GM13976 (cell line): ENCODE measurements at regions not wholly inside any gene's neighbourhood (a gene's known extent, or its start where the extent isn't known, plus 50 kb on each side); places are given as distances from the start of the nearest gene placed in this dataset.

Experiments used
- DNase-seq: peaks from one replicate; pipeline ENCODE4 v3.0.0; 2012; ENCODE audit warnings: low spot score
- CTCF ChIP-seq: IDR thresholded peaks from 2 replicates; pipeline ENCODE4 v1.5.1; 2012; ENCODE audit warnings: borderline replicate concordance, mild to moderate bottlenecking; ENCODE audit not compliant: insufficient read depth; ENCODE audit errors: extremely low read depth, missing control alignments, control extremely low read depth
- in situ Hi-C: fragments of 300-500 bp; cut with MboI; formaldehyde crosslinking; loops from one replicate; pipeline ENCODE4 v1.12.0; 2022; ENCODE audit warnings: low sequenced_read_pairs, mixed read lengths, inconsistent platforms; ENCODE audit not compliant: unreplicated experiment

GRCh38 chr10:108275895-108276685 is 1111.6 kb upstream of the SORCS1 start:
- DNase-seq: no peak
- in situ Hi-C loops: no loop called here

GRCh38 chr10:108260383-108260906 is 1095.9 kb upstream of the SORCS1 start:
- no peak for DNase-seq
- no peak for TF ChIP-seq CTCF
- in situ Hi-C loops: no loop called here

More at GRCh38 chr10:108275895-108276685, 1111.6 kb upstream of the SORCS1 start:
- TF ChIP-seq CTCF: no peak

DNA sequence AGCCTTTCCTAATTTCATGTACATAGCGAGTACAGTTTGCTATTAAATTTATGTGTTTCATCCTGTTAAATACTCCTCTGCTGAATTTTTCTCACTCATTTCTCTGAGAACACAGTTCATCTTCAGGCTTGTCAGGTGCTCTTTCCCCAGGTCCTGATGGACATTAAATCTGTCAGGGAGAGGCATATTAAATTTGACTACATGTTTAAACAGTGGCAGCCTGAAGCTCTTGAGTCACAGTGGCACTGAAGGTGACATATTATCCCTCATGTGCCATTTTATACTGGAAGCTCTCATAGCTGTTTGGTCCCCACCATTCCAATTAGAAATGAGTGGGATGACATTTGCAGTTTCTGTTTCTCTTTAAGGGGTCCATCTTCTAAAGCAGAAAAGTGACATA is 1089.6 kb upstream of the SORCS1 start:
- in situ Hi-C loops: no loop called here
- DNase-seq: no peak
- TF ChIP-seq CTCF: no peak

DNA sequence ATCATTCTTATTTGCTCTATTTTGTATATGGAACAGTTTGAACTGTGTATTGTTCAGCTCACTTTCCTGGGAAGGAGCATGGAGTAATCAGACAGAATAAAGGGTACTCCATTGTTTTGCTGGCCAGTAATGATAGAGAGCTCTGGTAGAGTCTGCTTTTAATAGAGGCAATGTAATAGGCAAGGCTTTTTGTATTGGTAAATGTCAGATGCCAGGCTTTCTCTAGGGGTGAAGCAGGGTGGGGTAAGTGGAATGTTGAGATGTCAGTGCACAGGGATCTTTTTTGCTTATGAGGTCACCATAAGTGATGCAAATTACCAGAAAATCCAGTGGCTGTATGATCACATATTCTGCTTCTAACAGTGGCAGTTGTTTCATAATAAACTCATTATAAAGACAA is 1088.3 kb upstream of the SORCS1 start:
- in situ Hi-C loops: no loop called here

GRCh38 chr10:108250936-108251620 is 1086.6 kb upstream of the SORCS1 start:
- in situ Hi-C loops: no loop called here
- DNase-seq: no peak
- no peak for TF ChIP-seq CTCF

More for the DNA sequence above, 1088.3 kb upstream of the SORCS1 start:
- no peak for TF ChIP-seq CTCF
- DNase-seq: no peak

DNA sequence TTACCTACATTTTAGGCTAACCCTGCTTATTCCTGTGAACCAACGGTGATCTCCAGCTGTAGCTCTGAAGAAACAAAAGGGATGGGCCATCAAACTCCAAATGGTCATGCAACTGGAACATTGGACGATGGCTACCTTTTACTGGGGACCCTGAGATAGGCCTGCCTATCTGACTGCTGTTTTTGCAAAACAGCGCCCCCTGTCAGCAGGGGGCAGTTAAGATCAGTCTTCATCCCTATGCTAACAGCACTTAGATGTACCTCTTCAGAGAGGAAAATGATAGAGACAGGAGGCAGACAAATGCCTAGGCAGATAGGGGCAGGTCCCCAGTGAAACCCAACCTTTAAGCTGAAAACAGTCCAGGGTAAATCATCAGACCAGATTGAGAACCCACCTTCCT is 1085.4 kb upstream of the SORCS1 start:
- in situ Hi-C loops: no loop called here
- DNase-seq: no peak

More for the DNA sequence above, 1085.4 kb upstream of the SORCS1 start:
- no peak for TF ChIP-seq CTCF
